DOHH2 (cell line): ENCODE measurements at regions not wholly inside any gene's neighbourhood (a gene's known extent, or its start where the extent isn't known, plus 50 kb on each side); places are given as distances from the start of the nearest gene placed in this dataset.

Source experiments
- H3F3A ChIP-seq: fragments of 200-600 bp; sonication (generic), shearing (Covaris generic); 2 replicates; pipeline ENCODE4 v1.6.0; 2016; ENCODE audit warnings: antibody characterized with exemption, mild to moderate bottlenecking; ENCODE audit not compliant: control insufficient read depth, insufficient read depth
- H3K27ac ChIP-seq: fragments of 200-600 bp; sonication (generic); 2 replicates; pipeline ENCODE4 v1.5.1; 2014; ENCODE audit warnings: low read depth, mild to moderate bottlenecking, low read length, moderate library complexity
- H3K27me3 ChIP-seq: fragments of 200-600 bp; sonication (generic); 2 replicates; pipeline ENCODE4 v1.6.1; 2014; ENCODE audit warnings: mild to moderate bottlenecking, low read length, mixed read lengths; ENCODE audit not compliant: control insufficient read depth
- H3K36me3 ChIP-seq: fragments of 200-600 bp; sonication (generic); 2 replicates; pipeline ENCODE4 v1.6.1; 2014; ENCODE audit warnings: mild to moderate bottlenecking, low read length, moderate library complexity, mixed read lengths; ENCODE audit not compliant: control insufficient read depth
- H3K4me1 ChIP-seq: fragments of 200-600 bp; sonication (generic); 2 replicates; pipeline ENCODE4 v1.6.1; 2014; ENCODE audit warnings: mild to moderate bottlenecking, low read length, mixed read lengths; ENCODE audit not compliant: control insufficient read depth
- H3K4me2 ChIP-seq: fragments of 200-600 bp; sonication (generic); 2 replicates; pipeline ENCODE4 v1.6.0; 2014; ENCODE audit warnings: mild to moderate bottlenecking, low read length, moderate library complexity
- H3K4me3 ChIP-seq: fragments of 200-600 bp; sonication (generic); 2 replicates; pipeline ENCODE4 v1.5.1; 2014; ENCODE audit warnings: mild to moderate bottlenecking, low read length, mixed read lengths
- H3K79me2 ChIP-seq: fragments of 200-600 bp; sonication (generic); 2 replicates; pipeline ENCODE4 v1.6.1; 2014; ENCODE audit warnings: mild to moderate bottlenecking, low read length, mixed read lengths; ENCODE audit not compliant: control insufficient read depth
- H3K9me2 ChIP-seq: fragments of 200-600 bp; sonication (generic); replicated peaks from 2 replicates; pipeline ENCODE4 v1.6.1; 2014; ENCODE audit warnings: mild to moderate bottlenecking, low read length, mixed read lengths; ENCODE audit not compliant: control insufficient read depth
- H3K9me3 ChIP-seq: fragments of 200-600 bp; sonication (generic); 2 replicates; pipeline ENCODE4 v1.6.1; 2014; ENCODE audit warnings: antibody characterized with exemption, low read length, mixed read lengths; ENCODE audit not compliant: control insufficient read depth, insufficient read depth
- H4K20me1 ChIP-seq: fragments of 200-600 bp; sonication (generic); 2 replicates; pipeline ENCODE4 v1.6.0; 2014; ENCODE audit warnings: low read depth, mild to moderate bottlenecking, antibody characterized with exemption, low read length, moderate library complexity; ENCODE audit not compliant: control insufficient read depth, insufficient read depth
- EZH2phosphoT487 ChIP-seq: fragments of 200-600 bp; sonication (generic); IDR thresholded peaks from 2 replicates; pipeline ENCODE4 v1.6.1; 2017; ENCODE audit warnings: borderline replicate concordance, mild to moderate bottlenecking, antibody characterized with exemption, low read length, moderate library complexity, mixed read lengths
- TF ChIP-seq, protein P1 (sequence below): fragments of 200-600 bp; sonication (generic); IDR thresholded peaks from one replicate; pipeline ENCODE4 v1.5.1; 2014; ENCODE audit warnings: antibody characterized with exemption, mild to moderate bottlenecking, low read depth, low read length; ENCODE audit not compliant: poor library complexity, severe bottlenecking

DNA sequence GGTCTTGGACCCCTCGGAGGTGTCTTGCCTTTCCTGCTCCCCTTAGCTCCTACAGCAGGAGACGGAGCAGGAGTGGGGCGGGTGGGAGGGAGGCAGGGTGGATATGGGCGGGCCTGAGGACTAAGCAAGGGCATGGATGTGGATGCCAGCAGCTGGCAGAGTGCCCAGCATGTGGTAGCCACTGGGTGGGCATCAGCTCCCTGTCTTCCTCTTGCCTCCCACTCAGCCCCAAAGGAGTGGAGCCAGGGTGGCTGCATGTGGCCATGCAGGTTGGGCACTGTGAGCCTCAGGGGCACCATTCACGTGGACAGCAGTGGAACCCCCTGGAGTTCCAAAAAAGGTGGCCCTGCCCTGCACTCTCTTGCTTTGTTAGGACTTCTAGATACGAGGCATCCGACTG lies 90.1 kb upstream of the TBCA start:
- H3K79me2 ChIP-seq, result no peaks in the 10 kb centered on the region
- no peaks in the 10 kb centered on the region for H3K9me3 ChIP-seq
- no peak for TF ChIP-seq EZH2phosphoT487
- TF ChIP-seq, protein P1, sequence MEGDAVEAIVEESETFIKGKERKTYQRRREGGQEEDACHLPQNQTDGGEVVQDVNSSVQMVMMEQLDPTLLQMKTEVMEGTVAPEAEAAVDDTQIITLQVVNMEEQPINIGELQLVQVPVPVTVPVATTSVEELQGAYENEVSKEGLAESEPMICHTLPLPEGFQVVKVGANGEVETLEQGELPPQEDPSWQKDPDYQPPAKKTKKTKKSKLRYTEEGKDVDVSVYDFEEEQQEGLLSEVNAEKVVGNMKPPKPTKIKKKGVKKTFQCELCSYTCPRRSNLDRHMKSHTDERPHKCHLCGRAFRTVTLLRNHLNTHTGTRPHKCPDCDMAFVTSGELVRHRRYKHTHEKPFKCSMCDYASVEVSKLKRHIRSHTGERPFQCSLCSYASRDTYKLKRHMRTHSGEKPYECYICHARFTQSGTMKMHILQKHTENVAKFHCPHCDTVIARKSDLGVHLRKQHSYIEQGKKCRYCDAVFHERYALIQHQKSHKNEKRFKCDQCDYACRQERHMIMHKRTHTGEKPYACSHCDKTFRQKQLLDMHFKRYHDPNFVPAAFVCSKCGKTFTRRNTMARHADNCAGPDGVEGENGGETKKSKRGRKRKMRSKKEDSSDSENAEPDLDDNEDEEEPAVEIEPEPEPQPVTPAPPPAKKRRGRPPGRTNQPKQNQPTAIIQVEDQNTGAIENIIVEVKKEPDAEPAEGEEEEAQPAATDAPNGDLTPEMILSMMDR, result no peak
- no peak overlapping the region for H3K27ac ChIP-seq
- no peaks in the 10 kb centered on the region for H3K36me3 ChIP-seq
- no peaks in the 10 kb centered on the region for H3K9me2 ChIP-seq
- H3K4me2 ChIP-seq, result no peak overlapping the region
- H3K4me1 ChIP-seq, result no peaks in the 10 kb centered on the region
- H3F3A ChIP-seq, result no peaks in the 10 kb centered on the region
- no peak overlapping the region for H3K4me3 ChIP-seq
- H4K20me1 ChIP-seq, result no peaks in the 10 kb centered on the region
- H3K27me3 ChIP-seq, result 0 out of 2 replicates have a peak, but pooled peaks cover 3% of the 10 kb centered on the region

DNA sequence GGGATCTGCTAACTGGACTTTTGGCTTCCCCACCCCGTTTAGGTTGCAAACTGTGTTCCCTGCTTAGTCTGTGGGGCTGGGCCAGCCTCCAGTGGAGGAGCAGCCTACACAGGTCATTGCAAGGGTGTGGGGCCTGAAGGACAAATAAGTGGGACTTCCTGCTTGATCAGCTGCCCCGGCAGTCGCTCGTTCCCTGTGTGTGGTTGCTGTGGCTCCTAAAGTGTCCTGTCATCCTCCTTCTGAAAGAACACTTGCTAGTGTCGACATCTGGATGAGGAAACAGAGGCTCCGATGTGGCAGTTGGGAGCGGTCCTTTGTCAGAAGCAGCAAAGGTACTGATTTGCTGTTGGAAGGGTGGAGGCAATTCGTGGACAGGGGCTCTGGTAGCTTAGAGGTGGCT lies 88.9 kb upstream of the TBCA start:
- no peaks in the 10 kb centered on the region for H3K4me1 ChIP-seq
- H3K27ac ChIP-seq, result no peak overlapping the region
- 0 out of 2 replicates have a peak, but pooled peaks cover 3% of the 10 kb centered on the region for H3K27me3 ChIP-seq
- H3K4me2 ChIP-seq, result no peak overlapping the region
- no peaks in the 10 kb centered on the region for H4K20me1 ChIP-seq
- TF ChIP-seq EZH2phosphoT487, result no peak
- TF ChIP-seq, protein P1, result no peak
- H3K9me2 ChIP-seq, result no peaks in the 10 kb centered on the region
- no peaks in the 10 kb centered on the region for H3K36me3 ChIP-seq
- no peaks in the 10 kb centered on the region for H3K79me2 ChIP-seq
- H3K9me3 ChIP-seq, result no peaks in the 10 kb centered on the region
- no peak overlapping the region for H3K4me3 ChIP-seq
- no peaks in the 10 kb centered on the region for H3F3A ChIP-seq

DNA sequence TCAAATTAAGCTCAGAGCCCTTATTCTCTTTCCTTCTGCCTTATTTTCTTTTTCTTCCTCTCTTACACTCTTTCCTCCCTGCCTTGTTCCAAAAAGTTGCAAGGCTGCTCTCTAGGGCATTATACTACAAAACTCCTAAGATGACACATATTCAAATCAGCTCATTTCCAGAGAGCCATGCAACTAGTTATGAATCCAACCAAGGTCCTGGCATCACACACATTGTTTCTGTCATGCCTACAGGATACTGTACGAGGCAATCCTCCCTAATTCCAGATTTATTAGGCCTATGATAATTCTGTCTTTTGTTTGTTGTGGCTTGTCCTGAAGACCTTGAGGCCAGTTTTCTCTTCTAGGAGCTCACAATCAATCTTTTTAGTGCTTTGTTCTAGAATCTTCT lies 87.0 kb upstream of the TBCA start:
- Histone ChIP-seq H3K4me1 (no peaks in the 10 kb centered on the region), H3K27ac (no peak overlapping the region)

More for the DNA sequence above, 87.0 kb upstream of the TBCA start:
- no peaks in the 10 kb centered on the region for H3F3A ChIP-seq
- no peaks in the 10 kb centered on the region for H3K36me3 ChIP-seq
- H3K27me3 ChIP-seq, result 0 out of 2 replicates have a peak, but pooled peaks cover 3% of the 10 kb centered on the region
- no peak overlapping the region for H3K4me3 ChIP-seq
- no peak overlapping the region for H3K4me2 ChIP-seq
- H3K79me2 ChIP-seq, result no peaks in the 10 kb centered on the region
- no peak for TF ChIP-seq EZH2phosphoT487
- TF ChIP-seq, protein P1, result no peak
- H3K9me2 ChIP-seq, result no peaks in the 10 kb centered on the region
- H4K20me1 ChIP-seq, result no peaks in the 10 kb centered on the region
- H3K9me3 ChIP-seq, result no peaks in the 10 kb centered on the region
